Epithelial cell of esophagus (primary cell): ENCODE measurements at regions not wholly inside any gene's neighbourhood (a gene's known extent, or its start where the extent isn't known, plus 50 kb on each side); places are given as distances from the start of the nearest gene placed in this dataset.
A peak's percentile ranks its signal among the peaks of the same experiment; 100 is the strongest.

Experiments used
- DNase-seq: peaks from one replicate; pipeline ENCODE4 v3.0.0; 2010; ENCODE audit warnings: low read depth
- H3K4me3 ChIP-seq: 2 replicates; pipeline ENCODE4 v1.5.1; 2011; ENCODE audit warnings: mild to moderate bottlenecking, low read length, control low read depth
- CTCF ChIP-seq: IDR thresholded peaks from 2 replicates; pipeline ENCODE4 v1.5.1; 2011; ENCODE audit warnings: low read depth, mild to moderate bottlenecking, low read length, control low read depth, inconsistent platforms; ENCODE audit not compliant: insufficient read depth; ENCODE audit errors: missing control alignments

GRCh38 chr6:104642871-104643270 is 216.8 kb downstream of the HACE1 start:
- peak; percentile 3 for DNase-seq
- H3K4me3 ChIP-seq: no peak overlapping the region
- no peak for TF ChIP-seq CTCF

DNA sequence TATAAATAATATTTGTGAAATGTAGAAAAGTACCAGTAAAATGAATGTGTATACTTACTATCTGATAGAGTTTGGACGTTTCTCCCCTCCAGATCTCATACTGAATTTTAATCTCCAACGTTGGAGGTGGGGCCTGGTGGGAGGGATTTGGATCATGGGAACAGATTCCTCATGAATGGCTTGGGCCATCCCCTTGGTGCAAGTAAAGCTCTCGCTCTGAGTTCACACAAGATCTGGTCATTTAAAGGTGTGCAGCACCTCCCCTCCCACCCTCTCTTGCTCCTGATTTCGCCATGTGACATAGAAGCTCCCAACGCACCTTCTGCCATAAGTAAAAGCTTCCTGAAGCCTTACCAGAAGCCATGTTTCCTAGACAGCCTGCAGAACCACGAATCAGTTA is 219.0 kb downstream of the HACE1 start:
- DNase-seq: no peak
- TF ChIP-seq CTCF: no peak

DNA sequence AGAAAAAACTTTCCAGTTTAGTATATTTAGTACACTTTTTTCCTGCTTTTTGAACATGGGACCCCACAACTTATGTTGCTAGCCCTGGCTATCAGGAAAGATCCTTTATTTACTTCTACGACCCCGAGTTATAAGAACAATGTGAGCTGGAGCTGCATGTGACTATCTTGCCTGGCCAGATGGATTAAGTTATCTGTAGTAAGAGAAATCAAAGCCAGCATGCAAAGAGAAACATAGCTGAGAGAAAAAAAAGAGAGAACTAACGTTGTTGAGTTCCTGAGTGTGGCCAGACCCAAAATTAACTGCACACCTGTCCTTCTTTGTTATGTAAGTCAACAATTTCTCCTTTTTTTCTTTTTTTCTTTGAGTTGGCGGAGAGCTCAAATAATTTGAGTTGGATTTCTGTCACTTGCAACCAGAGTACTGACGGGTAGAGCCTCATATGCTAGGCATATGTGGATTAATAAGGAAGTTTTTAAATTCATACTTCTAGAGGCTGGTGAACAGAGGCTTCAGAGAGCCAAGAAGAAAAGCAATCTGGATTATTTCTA is 219.5 kb downstream of the HACE1 start:
- no peak for DNase-seq
- no peak for TF ChIP-seq CTCF
- no peak overlapping the region for H3K4me3 ChIP-seq

More for the DNA sequence above, 219.0 kb downstream of the HACE1 start:
- no peak overlapping the region for H3K4me3 ChIP-seq

- H3K4me3 ChIP-seq: no peak overlapping the region
- no peak for TF ChIP-seq CTCF
- DNase-seq: peak; percentile 61
Observed at GRCh38 chr6:104639668-104640067, 220.1 kb downstream of the HACE1 start.

DNA sequence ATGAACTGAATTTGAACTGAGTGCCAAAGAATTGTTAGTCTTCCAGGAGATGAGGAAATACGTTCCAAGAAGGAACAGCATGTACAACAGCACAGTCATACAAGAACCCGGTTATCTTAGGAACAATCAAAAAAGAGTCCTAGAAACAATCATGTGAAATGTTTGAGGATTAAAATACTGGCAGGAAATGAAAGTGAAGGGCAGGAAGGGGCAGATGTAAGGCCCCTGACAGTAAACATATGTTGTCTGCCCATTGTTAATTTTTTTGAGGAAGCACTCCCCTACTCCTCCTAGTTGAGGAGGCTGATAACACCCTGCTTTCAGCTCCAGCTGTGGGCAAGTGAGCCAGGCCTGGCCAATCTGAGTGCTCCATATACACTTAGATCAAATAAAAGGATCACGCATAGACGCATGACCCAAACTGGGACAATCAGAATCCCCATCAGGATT is 220.9 kb downstream of the HACE1 start:
- TF ChIP-seq CTCF: no peak
- DNase-seq: no peak
- H3K4me3 ChIP-seq: no peak overlapping the region

DNA sequence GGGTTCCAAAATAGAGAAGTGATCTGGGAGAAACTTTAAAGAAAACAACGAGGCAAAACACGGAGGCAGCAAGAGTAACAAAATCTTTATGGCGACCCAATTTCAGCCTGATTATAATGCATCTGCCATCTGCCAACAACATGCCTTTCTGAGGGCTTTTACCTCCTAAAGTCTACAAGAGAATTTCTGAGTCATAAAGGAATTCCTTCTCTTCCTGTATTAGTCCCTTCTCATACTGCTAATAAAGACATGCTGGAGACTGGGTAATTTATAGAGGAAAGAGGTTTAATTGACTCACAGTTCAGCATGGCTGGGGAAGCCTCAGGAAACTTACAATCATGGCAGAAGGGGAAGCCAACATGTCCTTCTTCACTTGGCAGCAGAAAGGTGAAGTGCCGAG is 226.6 kb downstream of the HACE1 start:
- DNase-seq: peak; percentile 29
- TF ChIP-seq CTCF: no peak
- no peak overlapping the region for H3K4me3 ChIP-seq

DNA sequence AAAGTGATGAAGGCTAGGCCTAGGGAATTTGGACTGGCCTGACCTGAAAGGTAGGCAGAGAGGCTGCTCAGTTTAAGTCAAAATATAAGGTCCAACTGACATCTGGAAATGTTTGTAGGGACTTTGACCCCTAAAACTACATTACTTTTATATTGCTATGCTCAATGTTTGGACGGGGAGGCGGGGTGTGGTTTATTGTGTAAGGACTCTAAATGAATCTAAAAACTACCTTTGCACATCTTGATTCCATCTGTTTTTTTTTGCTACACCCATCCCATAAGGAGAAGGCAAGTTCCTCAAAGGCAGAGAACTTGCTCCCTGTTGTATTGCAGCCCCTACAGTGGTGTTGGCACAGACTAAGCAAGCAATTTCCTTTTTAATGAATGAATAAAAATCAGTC is 227.1 kb downstream of the HACE1 start:
- no peak for TF ChIP-seq CTCF
- no peak for DNase-seq
- H3K4me3 ChIP-seq: no peak overlapping the region
